Activated T-helper 2 cell treated with anti-CD3 and anti-CD28 coated beads, Interferon-gamma antibody, Interleukin-2, Interleukin-4, amounts not matched to agents 10 μg/mL and 5 μg/mL and 100 μg/mL, durations not matched to agents 14 hours and 24 hours and 36 hours (primary cell): ENCODE measurements at regions not wholly inside any gene's neighbourhood (a gene's known extent, or its start where the extent isn't known, plus 50 kb on each side); places are given as distances from the start of the nearest gene placed in this dataset.

Source experiments
- DNase-seq: peaks from one replicate; pipeline ENCODE4 v3.0.0; 2021; ENCODE audit warnings: low spot score
- H3K27ac Mint-ChIP-seq: one replicate; pipeline ENCODE4 v1.8.0; 2021; ENCODE audit warnings: mixed read lengths
- H3K27me3 Mint-ChIP-seq: one replicate; pipeline ENCODE4 v1.8.0; 2021; ENCODE audit warnings: low read depth, mixed read lengths
- H3K36me3 Mint-ChIP-seq: one replicate; pipeline ENCODE4 v1.8.0; 2021; ENCODE audit warnings: low read depth, mixed read lengths
- H3K4me1 Mint-ChIP-seq: one replicate; pipeline ENCODE4 v1.8.0; 2021; ENCODE audit warnings: low read depth, mixed read lengths
- H3K4me3 Mint-ChIP-seq: one replicate; pipeline ENCODE4 v1.8.0; 2021; ENCODE audit warnings: low read depth, mild to moderate bottlenecking, moderate library complexity, mixed read lengths
- H3K9me3 Mint-ChIP-seq: one replicate; pipeline ENCODE4 v1.8.0; 2021; ENCODE audit warnings: mixed read lengths
- intact Hi-C: fragments of 100-400 bp; cut with micrococcal nuclease; formaldehyde crosslinking; loops from one replicate; pipeline ENCODE4 v1.15.1; 2023

GRCh38 chr2:65630643-65631042 lies 198.2 kb upstream of the SPRED2 start:
- intact Hi-C loops, result no loop called here
- Mint-ChIP-seq H3K9me3 (no peaks in the 10 kb centered on the region), H3K27ac (no peak overlapping the region), H3K4me1 (no peaks in the 10 kb centered on the region), H3K4me3 (no peak overlapping the region), H3K27me3 (peaks cover 12% of the 10 kb centered on the region), H3K36me3 (no peaks in the 10 kb centered on the region)
- no peak for DNase-seq

GRCh38 chr2:65628156-65628555 lies 195.8 kb upstream of the SPRED2 start:
- Mint-ChIP-seq H3K27me3 (peaks cover 12% of the 10 kb centered on the region), H3K36me3 (no peaks in the 10 kb centered on the region), H3K4me3 (no peak overlapping the region), H3K9me3 (no peaks in the 10 kb centered on the region), H3K27ac (no peak overlapping the region), H3K4me1 (no peaks in the 10 kb centered on the region)
- no peak for DNase-seq
- intact Hi-C loops, result no loop called here

- H3K4me1 Mint-ChIP-seq, result peaks cover 2% of the 10 kb centered on the region
- no peaks in the 10 kb centered on the region for H3K36me3 Mint-ChIP-seq
- peaks cover 23% of the 10 kb centered on the region for H3K27me3 Mint-ChIP-seq
- H3K9me3 Mint-ChIP-seq, result no peaks in the 10 kb centered on the region
- DNase-seq, result no peak
- no peak overlapping the region for H3K4me3 Mint-ChIP-seq
- intact Hi-C loops, result no loop called here
- no peak overlapping the region for H3K27ac Mint-ChIP-seq
Measured at GRCh38 chr2:65626831-65627230, 194.4 kb upstream of the SPRED2 start.

GRCh38 chr2:65625982-65626381 lies 193.6 kb upstream of the SPRED2 start:
- H3K9me3 Mint-ChIP-seq, result no peaks in the 10 kb centered on the region
- H3K4me3 Mint-ChIP-seq, result no peak overlapping the region
- DNase-seq, result no peak
- intact Hi-C loops, result no loop called here
- H3K27me3 Mint-ChIP-seq, result peaks cover 25% of the 10 kb centered on the region
- H3K27ac Mint-ChIP-seq, result no peak overlapping the region
- peaks cover 2% of the 10 kb centered on the region for H3K4me1 Mint-ChIP-seq
- no peaks in the 10 kb centered on the region for H3K36me3 Mint-ChIP-seq

DNA sequence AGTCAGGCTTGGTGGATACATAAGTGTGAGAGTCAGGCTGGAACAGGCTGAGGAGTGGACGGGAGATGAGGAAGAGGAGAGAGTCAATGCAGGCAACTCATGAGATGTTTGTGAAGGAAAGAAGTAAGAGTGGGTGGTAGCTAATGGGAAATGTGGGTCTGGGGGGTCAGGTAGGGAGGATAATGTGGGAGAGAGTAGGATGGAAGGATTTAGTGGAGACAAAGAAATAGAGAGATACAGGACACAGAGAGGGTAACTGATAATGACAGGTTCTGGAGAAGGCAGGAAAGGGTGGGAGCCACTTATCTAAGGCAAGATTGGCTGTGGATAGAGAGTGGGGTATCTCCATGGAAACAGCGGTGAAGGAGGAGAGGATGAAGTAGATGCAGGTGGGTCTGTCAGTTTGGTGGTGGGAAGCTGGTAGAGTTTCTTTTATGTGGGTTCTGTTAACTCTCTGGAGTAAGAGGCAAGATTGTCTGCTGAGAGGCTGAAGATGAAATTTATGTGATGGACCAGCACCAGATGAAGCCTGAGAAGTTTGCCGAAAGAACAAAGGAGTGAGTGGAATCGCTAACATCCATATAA lies 190.6 kb upstream of the SPRED2 start:
- intact Hi-C loops, result no loop called here
- peaks cover 26% of the 10 kb centered on the region for H3K27me3 Mint-ChIP-seq

DNA sequence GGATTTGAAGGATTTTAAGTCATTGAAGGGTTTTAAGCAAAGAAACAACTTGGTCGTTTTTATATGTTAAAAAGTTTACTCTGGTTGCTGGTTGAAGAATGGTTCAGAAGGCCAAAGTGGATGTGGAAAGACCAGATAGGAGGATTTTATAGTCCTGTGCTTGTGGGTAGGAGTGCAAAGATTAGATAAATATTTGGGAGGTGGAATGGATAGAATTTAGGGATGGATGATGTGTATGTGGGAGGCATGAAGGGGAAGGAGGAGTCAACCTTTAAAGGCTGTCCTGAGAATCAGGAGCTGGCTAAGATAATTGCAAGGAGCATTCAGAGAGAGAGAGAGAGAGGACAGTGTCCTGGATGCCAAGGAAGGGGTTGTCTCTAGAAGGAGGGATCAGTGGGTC lies 190.1 kb upstream of the SPRED2 start:
- H3K27me3 Mint-ChIP-seq, result peaks cover 26% of the 10 kb centered on the region
- no peak overlapping the region for H3K27ac Mint-ChIP-seq
- intact Hi-C loops, result no loop called here
- no peak for DNase-seq
- peaks cover 2% of the 10 kb centered on the region for H3K4me1 Mint-ChIP-seq
- H3K36me3 Mint-ChIP-seq, result no peaks in the 10 kb centered on the region
- no peaks in the 10 kb centered on the region for H3K9me3 Mint-ChIP-seq
- H3K4me3 Mint-ChIP-seq, result no peak overlapping the region

More for the DNA sequence above, 190.6 kb upstream of the SPRED2 start:
- H3K36me3 Mint-ChIP-seq, result no peaks in the 10 kb centered on the region
- H3K9me3 Mint-ChIP-seq, result no peaks in the 10 kb centered on the region
- no peak overlapping the region for H3K4me3 Mint-ChIP-seq
- DNase-seq, result no peak
- H3K27ac Mint-ChIP-seq, result no peak overlapping the region
- H3K4me1 Mint-ChIP-seq, result peaks cover 2% of the 10 kb centered on the region

DNA sequence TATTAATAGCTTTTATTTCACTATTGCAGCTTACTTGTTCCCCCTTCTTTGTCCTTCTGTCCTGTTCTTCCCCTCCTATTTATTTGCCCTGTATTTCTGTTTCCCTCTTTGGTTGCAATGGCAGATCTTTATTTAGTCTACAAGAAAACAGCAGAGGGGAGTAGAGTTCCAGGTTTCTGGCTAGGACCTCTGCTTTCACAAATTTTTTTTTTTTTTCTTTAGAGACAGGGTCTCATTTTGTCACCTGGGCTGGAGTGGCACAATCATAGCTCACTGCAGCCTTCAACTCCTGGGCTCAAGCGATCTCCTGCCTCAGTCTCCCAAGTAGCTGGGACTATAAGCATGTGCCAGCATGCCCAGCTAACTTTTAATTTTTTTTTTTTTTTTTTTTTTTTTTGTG lies 188.1 kb upstream of the SPRED2 start:
- intact Hi-C loops, result no loop called here
- Mint-ChIP-seq H3K9me3 (no peaks in the 10 kb centered on the region), H3K27me3 (peaks cover 23% of the 10 kb centered on the region), H3K27ac (no peak overlapping the region), H3K4me1 (peaks cover 2% of the 10 kb centered on the region), H3K36me3 (no peaks in the 10 kb centered on the region), H3K4me3 (no peak overlapping the region)
- DNase-seq, result no peak

DNA sequence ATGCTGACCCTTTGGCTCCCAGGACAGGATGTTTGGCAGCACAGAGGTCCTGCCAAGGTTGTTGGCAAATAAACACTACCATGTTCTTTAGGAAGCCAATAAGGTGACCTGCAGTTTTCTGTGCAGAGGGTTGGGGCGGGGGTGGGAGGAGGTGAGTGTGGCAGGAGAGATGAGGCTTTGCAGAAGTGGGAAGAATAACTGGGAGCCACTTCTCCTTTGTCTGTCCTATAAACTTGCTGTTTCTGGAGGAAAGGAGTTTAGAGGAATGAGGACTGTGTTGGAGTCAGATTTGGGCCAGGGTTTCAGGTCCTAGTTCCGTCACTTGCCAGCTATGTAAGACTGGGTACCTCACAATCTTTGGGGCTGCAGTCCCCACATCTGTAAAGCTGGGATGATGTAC lies 187.6 kb upstream of the SPRED2 start:
- Mint-ChIP-seq H3K9me3 (no peaks in the 10 kb centered on the region), H3K4me1 (peaks cover 2% of the 10 kb centered on the region), H3K4me3 (no peak overlapping the region), H3K27ac (no peak overlapping the region), H3K27me3 (peaks cover 24% of the 10 kb centered on the region), H3K36me3 (no peaks in the 10 kb centered on the region)
- intact Hi-C loops, result no loop called here
- DNase-seq, result no peak

- Mint-ChIP-seq H3K27ac (no peak overlapping the region), H3K9me3 (no peaks in the 10 kb centered on the region), H3K4me3 (no peak overlapping the region), H3K27me3 (peaks cover 12% of the 10 kb centered on the region), H3K4me1 (no peaks in the 10 kb centered on the region), H3K36me3 (no peaks in the 10 kb centered on the region)
- intact Hi-C loops, result no loop called here
- no peak for DNase-seq
Measured at GRCh38 chr2:65615602-65616001, 183.2 kb upstream of the SPRED2 start.

DNA sequence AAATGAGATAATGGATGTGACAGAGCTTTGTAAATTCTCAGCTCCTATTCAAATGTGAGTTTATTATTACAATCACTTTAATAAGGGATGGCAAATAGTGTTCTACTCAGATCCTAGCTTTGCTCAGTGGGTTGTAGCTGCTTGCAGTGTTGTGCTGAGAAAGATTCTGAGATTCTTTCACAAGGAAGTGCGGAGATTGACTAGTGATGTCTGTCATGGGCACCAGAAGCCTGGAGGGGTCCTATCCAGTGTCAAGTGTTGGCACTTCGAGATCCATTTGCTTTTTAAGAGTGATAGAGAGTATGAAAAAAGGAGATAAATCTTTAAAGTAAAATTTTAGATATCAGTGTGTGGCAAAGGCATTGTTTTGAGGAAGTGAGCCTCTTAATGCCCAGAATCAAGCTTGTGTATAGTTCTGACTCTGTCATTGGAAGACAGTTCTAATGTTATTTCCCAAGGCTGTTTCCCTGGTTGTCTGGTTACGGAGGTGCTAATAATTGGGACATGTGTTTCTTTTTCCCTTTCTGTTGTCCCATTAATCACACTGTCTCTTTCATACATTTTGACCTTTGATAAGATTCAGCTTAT lies 181.7 kb upstream of the SPRED2 start:
- Mint-ChIP-seq H3K9me3 (no peaks in the 10 kb centered on the region), H3K4me3 (no peak overlapping the region), H3K36me3 (no peaks in the 10 kb centered on the region), H3K4me1 (no peaks in the 10 kb centered on the region), H3K27ac (no peak overlapping the region), H3K27me3 (peaks cover 9% of the 10 kb centered on the region)
- intact Hi-C loops, result no loop called here
- no peak for DNase-seq

DNA sequence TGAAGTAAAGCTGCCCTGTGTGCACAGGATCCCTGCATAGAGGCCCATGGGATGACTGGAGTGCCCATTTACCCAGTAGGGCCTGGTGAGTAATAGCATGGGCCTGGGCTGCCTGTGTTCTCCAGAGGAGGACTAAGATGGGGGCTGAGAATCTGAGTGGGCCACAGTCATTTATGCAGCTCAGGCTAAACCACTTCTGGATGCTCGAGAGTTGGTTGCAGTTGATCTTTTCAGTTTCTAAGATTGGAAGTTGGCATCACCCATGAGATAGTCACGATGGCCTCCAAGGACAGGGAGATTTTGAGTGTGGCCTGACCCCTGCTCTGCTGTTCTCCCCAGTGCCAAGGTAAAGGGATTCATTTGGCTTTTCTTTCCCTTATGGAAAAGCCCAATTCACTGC lies 179.1 kb upstream of the SPRED2 start:
- no peaks in the 10 kb centered on the region for H3K9me3 Mint-ChIP-seq
- intact Hi-C loops, result no loop called here
- H3K4me3 Mint-ChIP-seq, result no peak overlapping the region
- H3K4me1 Mint-ChIP-seq, result peaks cover 3% of the 10 kb centered on the region
- H3K27ac Mint-ChIP-seq, result no peak overlapping the region
- no peaks in the 10 kb centered on the region for H3K36me3 Mint-ChIP-seq
- no peak for DNase-seq
- peaks cover 10% of the 10 kb centered on the region for H3K27me3 Mint-ChIP-seq

GRCh38 chr2:65608916-65609315 lies 176.5 kb upstream of the SPRED2 start:
- Mint-ChIP-seq H3K27ac (no peak overlapping the region), H3K4me3 (no peak overlapping the region), H3K4me1 (peaks cover 15% of the 10 kb centered on the region), H3K27me3 (peaks cover 9% of the 10 kb centered on the region), H3K36me3 (no peaks in the 10 kb centered on the region), H3K9me3 (no peaks in the 10 kb centered on the region)
- intact Hi-C loops, result no loop called here
- no peak for DNase-seq

GRCh38 chr2:65608466-65608865 lies 176.1 kb upstream of the SPRED2 start:
- no peaks in the 10 kb centered on the region for H3K36me3 Mint-ChIP-seq
- intact Hi-C loops, result no loop called here
- DNase-seq, result no peak
- no peak overlapping the region for H3K4me3 Mint-ChIP-seq
- no peak overlapping the region for H3K27ac Mint-ChIP-seq
- peaks cover 15% of the 10 kb centered on the region for H3K4me1 Mint-ChIP-seq
- H3K9me3 Mint-ChIP-seq, result no peaks in the 10 kb centered on the region
- peaks cover 10% of the 10 kb centered on the region for H3K27me3 Mint-ChIP-seq
